Activated T-helper 2 cell treated with anti-CD3 and anti-CD28 coated beads, Interferon-gamma antibody, Interleukin-2, Interleukin-4, amounts not matched to agents 10 μg/mL and 5 μg/mL and 100 μg/mL, durations not matched to agents 14 hours and 24 hours and 36 hours (primary cell): ENCODE measurements at regions not wholly inside any gene's neighbourhood (a gene's known extent, or its start where the extent isn't known, plus 50 kb on each side); places are given as distances from the start of the nearest gene placed in this dataset.

Source experiments
- DNase-seq: peaks from one replicate; pipeline ENCODE4 v3.0.0; 2021; ENCODE audit warnings: low spot score
- H3K27ac Mint-ChIP-seq: one replicate; pipeline ENCODE4 v1.8.0; 2021; ENCODE audit warnings: mixed read lengths
- H3K27me3 Mint-ChIP-seq: one replicate; pipeline ENCODE4 v1.8.0; 2021; ENCODE audit warnings: low read depth, mixed read lengths
- H3K36me3 Mint-ChIP-seq: one replicate; pipeline ENCODE4 v1.8.0; 2021; ENCODE audit warnings: low read depth, mixed read lengths
- H3K4me1 Mint-ChIP-seq: one replicate; pipeline ENCODE4 v1.8.0; 2021; ENCODE audit warnings: low read depth, mixed read lengths
- H3K4me3 Mint-ChIP-seq: one replicate; pipeline ENCODE4 v1.8.0; 2021; ENCODE audit warnings: low read depth, mild to moderate bottlenecking, moderate library complexity, mixed read lengths
- H3K9me3 Mint-ChIP-seq: one replicate; pipeline ENCODE4 v1.8.0; 2021; ENCODE audit warnings: mixed read lengths
- intact Hi-C: fragments of 100-400 bp; cut with micrococcal nuclease; formaldehyde crosslinking; loops from one replicate; pipeline ENCODE4 v1.15.1; 2023

DNA sequence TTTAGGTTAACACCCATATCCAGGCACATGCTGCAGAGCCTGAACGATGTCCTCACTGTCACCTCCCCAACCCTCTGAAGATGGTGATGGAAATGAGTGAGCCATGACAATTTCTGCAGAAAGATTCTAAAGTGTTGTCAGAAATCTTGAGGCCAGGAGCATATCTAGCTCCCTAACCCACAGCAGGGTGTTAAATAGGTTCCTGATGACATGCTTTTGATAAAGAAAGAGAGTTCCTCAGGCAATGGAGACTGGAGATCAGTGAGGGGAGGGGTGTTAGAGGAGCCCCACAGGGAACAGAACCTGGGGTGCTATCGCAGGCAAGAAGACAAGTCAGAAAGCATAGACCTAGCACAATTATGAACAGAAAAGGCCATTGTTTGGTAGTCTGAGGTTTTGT, 95.7 kb downstream of the ENC1 start:
- Mint-ChIP-seq H3K36me3 (no peaks in the 10 kb centered on the region), H3K4me3 (no peak overlapping the region), H3K27ac (no peak overlapping the region), H3K9me3 (no peaks in the 10 kb centered on the region), H3K27me3 (peaks cover 14% of the 10 kb centered on the region), H3K4me1 (no peaks in the 10 kb centered on the region)
- intact Hi-C loops: no loop called here
- no peak for DNase-seq

GRCh38 chr5:74543162-74543995, 97.1 kb downstream of the ENC1 start:
- intact Hi-C loops: no loop called here
- no peaks in the 10 kb centered on the region for H3K36me3 Mint-ChIP-seq
- H3K9me3 Mint-ChIP-seq: no peaks in the 10 kb centered on the region
- no peak overlapping the region for H3K27ac Mint-ChIP-seq
- peaks cover 15% of the 10 kb centered on the region for H3K27me3 Mint-ChIP-seq
- no peak for DNase-seq
- H3K4me1 Mint-ChIP-seq: no peaks in the 10 kb centered on the region
- H3K4me3 Mint-ChIP-seq: no peak overlapping the region

- H3K4me1 Mint-ChIP-seq: no peaks in the 10 kb centered on the region
- DNase-seq: no peak
- H3K27me3 Mint-ChIP-seq: peaks cover 15% of the 10 kb centered on the region
- no peak overlapping the region for H3K4me3 Mint-ChIP-seq
- no peaks in the 10 kb centered on the region for H3K36me3 Mint-ChIP-seq
- no peak overlapping the region for H3K27ac Mint-ChIP-seq
- intact Hi-C loops: no loop called here
- H3K9me3 Mint-ChIP-seq: no peaks in the 10 kb centered on the region
Observed at GRCh38 chr5:74542482-74542881, 98.0 kb downstream of the ENC1 start.

DNA sequence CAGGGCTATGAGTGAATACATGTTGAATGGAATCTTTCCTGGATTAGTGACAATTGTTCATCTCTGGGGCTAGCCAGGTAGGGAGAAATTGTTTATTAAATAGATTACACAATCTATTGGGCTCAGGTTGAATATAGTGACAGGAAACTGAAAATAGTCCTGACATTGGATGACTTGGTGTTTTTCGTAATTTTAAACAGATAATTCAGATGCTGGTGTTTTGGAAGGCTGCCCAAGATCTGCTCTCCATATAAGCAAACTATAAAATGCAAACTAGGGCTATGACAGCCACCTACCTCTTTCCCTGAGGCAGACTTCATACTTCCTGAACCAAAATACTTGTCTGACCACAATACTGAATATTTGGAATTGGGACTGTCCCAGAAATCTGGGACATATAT, 99.1 kb downstream of the ENC1 start:
- intact Hi-C loops: no loop called here
- no peak for DNase-seq
- Mint-ChIP-seq H3K4me1 (no peaks in the 10 kb centered on the region), H3K27ac (no peak overlapping the region), H3K36me3 (no peaks in the 10 kb centered on the region), H3K4me3 (no peak overlapping the region), H3K27me3 (peaks cover 15% of the 10 kb centered on the region), H3K9me3 (no peaks in the 10 kb centered on the region)

DNA sequence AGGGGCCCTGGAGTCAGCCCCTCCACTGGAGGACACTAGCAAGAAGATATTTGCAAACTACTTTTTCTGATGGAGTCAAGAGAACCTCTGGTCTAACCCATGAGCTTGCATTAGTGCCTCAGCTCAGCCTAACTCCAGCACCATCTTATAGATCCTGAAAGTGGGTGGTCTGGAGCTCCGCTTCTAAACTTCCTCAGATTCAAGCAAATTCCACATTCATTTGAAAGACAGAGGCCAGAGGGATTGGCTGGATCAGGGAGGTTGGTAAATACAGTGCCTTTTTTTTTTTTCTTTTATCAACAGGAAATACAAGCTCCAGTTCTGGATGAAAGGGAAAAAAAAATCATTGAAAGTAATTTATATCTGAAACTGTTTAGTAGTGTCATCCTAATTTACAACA, 99.9 kb downstream of the ENC1 start:
- H3K4me1 Mint-ChIP-seq: no peaks in the 10 kb centered on the region
- no peak overlapping the region for H3K27ac Mint-ChIP-seq
- H3K27me3 Mint-ChIP-seq: peaks cover 15% of the 10 kb centered on the region
- DNase-seq: no peak
- no peak overlapping the region for H3K4me3 Mint-ChIP-seq
- no peaks in the 10 kb centered on the region for H3K36me3 Mint-ChIP-seq
- H3K9me3 Mint-ChIP-seq: no peaks in the 10 kb centered on the region
- intact Hi-C loops: no loop called here

DNA sequence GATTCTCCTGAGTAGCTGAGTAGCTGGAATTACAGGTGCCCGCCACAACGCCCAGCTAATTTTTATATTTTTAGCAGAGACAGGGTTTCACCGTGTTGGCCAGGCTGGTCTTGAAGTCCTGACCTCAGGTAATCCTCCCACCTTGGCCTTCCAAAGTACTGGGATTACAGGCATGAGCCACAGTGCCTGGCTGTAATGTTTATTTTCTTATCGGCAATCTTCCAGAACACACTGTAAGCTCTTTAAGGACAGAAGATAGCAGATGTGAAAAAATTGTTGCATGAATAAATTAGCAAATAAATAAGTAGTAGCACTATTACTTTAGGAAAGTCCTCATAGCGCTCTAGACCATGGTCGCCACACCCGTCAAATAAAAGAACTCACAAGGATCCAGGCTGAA, 100.5 kb downstream of the ENC1 start:
- no peaks in the 10 kb centered on the region for H3K36me3 Mint-ChIP-seq
- no peak overlapping the region for H3K4me3 Mint-ChIP-seq
- peaks cover 1% of the 10 kb centered on the region for H3K9me3 Mint-ChIP-seq
- no peak for DNase-seq
- intact Hi-C loops: no loop called here
- H3K27ac Mint-ChIP-seq: no peak overlapping the region
- H3K4me1 Mint-ChIP-seq: no peaks in the 10 kb centered on the region
- H3K27me3 Mint-ChIP-seq: peaks cover 15% of the 10 kb centered on the region

GRCh38 chr5:74538206-74538661, 102.3 kb downstream of the ENC1 start:
- peaks cover 12% of the 10 kb centered on the region for H3K9me3 Mint-ChIP-seq
- intact Hi-C loops: no loop called here
- H3K36me3 Mint-ChIP-seq: no peaks in the 10 kb centered on the region
- H3K4me1 Mint-ChIP-seq: no peaks in the 10 kb centered on the region
- no peak for DNase-seq
- H3K4me3 Mint-ChIP-seq: no peak overlapping the region
- H3K27me3 Mint-ChIP-seq: peaks cover 8% of the 10 kb centered on the region
- no peak overlapping the region for H3K27ac Mint-ChIP-seq

DNA sequence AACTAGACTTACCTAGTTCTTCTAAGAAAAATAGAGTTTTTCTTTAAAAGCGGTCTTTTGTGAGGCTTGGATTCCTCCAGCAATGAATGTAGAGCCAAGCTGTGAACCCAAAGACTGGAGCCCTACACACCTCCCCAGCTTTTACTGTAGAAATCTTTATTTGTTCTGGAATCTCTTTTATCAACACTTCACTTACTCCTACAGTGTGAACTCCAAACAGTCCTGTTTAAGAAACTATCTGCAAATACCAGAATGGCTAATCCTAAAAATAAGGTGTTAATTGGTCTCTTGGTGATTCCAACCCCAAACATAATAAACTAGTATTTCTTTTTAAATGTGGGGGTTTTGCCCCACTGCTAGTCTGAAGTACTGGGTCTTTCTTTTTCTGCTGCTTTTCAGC, 103.9 kb downstream of the ENC1 start:
- Mint-ChIP-seq H3K27ac (no peak overlapping the region), H3K9me3 (peaks cover 12% of the 10 kb centered on the region), H3K36me3 (no peaks in the 10 kb centered on the region), H3K27me3 (peaks cover 4% of the 10 kb centered on the region), H3K4me1 (no peaks in the 10 kb centered on the region), H3K4me3 (no peak overlapping the region)
- no peak for DNase-seq
- intact Hi-C loops: no loop called here

DNA sequence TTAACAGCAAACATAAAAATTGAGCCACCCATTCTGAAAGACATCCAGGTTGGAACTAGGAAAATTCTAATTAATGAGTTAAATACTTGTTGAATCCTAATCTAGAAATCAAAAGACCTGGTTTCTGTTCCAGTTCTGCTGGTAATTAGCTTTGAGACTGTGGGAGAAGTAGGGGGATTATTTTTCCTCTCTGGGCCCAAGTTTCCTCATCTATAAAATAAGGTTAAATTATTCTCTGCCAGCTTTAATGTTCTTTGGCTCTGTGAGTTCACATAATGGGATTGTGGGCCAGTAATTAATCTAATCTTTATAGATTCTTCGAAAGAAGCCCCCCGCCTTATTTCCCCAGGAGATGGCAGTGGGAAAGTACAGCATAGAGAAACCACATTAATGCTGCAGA, 104.6 kb downstream of the ENC1 start:
- no peak overlapping the region for H3K27ac Mint-ChIP-seq

DNA sequence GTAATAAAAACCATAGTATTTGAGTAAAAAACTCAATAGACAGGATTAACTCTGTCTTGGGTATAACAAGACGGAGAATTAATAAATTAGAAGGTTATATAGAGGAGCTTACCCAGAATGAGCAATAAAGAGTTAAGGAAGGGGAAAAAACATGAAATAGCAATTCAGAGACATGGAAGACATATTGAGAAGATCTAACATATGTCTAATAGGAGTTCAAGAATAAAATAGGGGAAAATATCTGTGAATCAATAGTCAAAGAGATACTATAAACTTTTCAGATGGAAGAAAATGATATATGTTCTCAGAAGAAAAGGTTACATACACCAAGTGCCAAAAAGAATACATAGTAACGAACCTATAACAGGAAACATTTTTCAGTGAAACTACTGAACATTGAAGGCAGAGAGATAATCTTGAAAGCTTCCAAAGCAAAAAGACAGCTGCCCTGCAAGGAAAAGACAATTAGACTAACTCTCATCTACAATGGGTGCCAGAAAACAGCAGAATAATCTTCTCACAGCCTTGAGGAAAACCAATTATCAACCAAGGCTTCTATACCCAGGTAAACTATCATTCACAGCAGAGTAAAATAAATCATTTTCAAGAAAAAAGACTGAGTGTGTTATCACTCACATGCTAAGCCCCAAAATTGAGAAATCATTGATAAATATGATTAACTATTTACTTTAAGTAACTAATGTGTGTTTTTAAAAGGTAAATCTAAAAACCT, 106.0 kb downstream of the ENC1 start:
- Mint-ChIP-seq H3K36me3 (no peaks in the 10 kb centered on the region), H3K27me3 (peaks cover 4% of the 10 kb centered on the region), H3K4me3 (no peak overlapping the region), H3K9me3 (peaks cover 12% of the 10 kb centered on the region), H3K4me1 (no peaks in the 10 kb centered on the region), H3K27ac (no peak overlapping the region)
- intact Hi-C loops: no loop called here
- no peak for DNase-seq

More for the DNA sequence above, 104.6 kb downstream of the ENC1 start:
- Mint-ChIP-seq H3K27me3 (peaks cover 4% of the 10 kb centered on the region), H3K9me3 (peaks cover 12% of the 10 kb centered on the region), H3K36me3 (no peaks in the 10 kb centered on the region), H3K4me1 (no peaks in the 10 kb centered on the region), H3K4me3 (no peak overlapping the region)
- intact Hi-C loops: no loop called here
- no peak for DNase-seq

DNA sequence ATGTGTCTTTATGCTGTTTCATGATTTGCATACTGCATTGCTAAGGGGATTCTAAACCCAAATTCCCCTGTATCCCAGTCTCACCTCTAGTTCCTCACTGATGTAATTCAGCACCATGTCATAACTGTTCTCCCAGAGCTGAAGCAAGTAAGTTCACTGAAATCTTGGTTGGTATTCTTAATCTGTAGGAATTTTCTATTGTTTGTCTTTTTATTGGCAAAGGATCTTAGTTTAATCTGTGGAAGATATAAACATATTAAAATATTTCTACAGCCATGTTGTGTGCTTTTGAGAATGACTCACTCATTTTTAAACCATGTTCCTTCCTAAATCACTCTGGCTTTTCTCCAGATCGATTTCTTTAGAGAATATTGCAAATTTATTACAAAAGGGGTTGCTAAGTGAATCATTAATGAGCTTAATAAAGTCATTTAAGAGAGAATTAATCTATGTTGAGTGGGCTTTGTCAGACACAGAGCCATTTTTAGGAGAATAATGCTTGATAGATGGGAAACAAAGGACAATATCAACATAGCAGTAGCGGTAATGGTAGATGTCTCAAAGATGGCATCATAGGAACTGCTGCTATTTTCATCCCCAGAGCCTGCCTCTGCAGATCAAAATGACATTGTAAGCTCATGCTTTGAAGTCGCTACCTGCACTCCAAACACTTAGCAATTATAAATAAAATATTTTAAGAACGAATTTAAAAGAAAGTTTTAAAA, 110.0 kb downstream of the ENC1 start:
- Mint-ChIP-seq H3K36me3 (no peaks in the 10 kb centered on the region), H3K27me3 (peaks cover 5% of the 10 kb centered on the region), H3K27ac (no peak overlapping the region), H3K9me3 (peaks cover 12% of the 10 kb centered on the region), H3K4me3 (no peak overlapping the region), H3K4me1 (no peaks in the 10 kb centered on the region)
- intact Hi-C loops: no loop called here
- DNase-seq: no peak

GRCh38 chr5:74529101-74529500, 111.4 kb downstream of the ENC1 start:
- H3K4me3 Mint-ChIP-seq: no peak overlapping the region
- peaks cover 2% of the 10 kb centered on the region for H3K27me3 Mint-ChIP-seq
- H3K27ac Mint-ChIP-seq: no peak overlapping the region
- intact Hi-C loops: no loop called here
- DNase-seq: no peak
- no peaks in the 10 kb centered on the region for H3K36me3 Mint-ChIP-seq
- peaks cover 12% of the 10 kb centered on the region for H3K9me3 Mint-ChIP-seq
- no peaks in the 10 kb centered on the region for H3K4me1 Mint-ChIP-seq

DNA sequence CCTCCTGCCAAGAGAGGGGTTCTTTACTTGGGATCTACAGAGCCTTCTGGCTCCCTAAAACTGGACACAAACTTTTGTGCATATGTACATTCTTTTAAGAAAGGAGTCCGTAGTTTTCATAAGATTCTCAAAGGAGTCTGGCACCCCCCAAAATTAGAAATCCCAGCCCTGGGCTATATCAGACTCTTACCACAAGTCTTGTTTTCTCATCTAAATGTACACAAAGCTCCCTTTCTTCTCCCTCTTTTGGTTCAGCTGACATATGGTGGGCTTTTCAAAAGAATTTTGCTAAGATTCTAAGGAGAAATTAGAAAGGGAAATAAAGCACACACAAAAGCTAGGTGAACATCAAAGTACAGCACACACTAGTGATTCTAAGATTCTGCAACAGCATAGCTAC, 114.4 kb downstream of the ENC1 start:
- Mint-ChIP-seq H3K4me3 (no peak overlapping the region), H3K27me3 (peaks cover 2% of the 10 kb centered on the region), H3K4me1 (no peaks in the 10 kb centered on the region), H3K27ac (no peak overlapping the region), H3K9me3 (peaks cover 24% of the 10 kb centered on the region), H3K36me3 (no peaks in the 10 kb centered on the region)
- intact Hi-C loops: no loop called here
- no peak for DNase-seq
